ENCODE measurements at regions not wholly inside any gene's neighbourhood (a gene's known extent, or its start where the extent isn't known, plus 50 kb on each side); places are given as distances from the start of the nearest gene placed in this dataset.

DNA sequence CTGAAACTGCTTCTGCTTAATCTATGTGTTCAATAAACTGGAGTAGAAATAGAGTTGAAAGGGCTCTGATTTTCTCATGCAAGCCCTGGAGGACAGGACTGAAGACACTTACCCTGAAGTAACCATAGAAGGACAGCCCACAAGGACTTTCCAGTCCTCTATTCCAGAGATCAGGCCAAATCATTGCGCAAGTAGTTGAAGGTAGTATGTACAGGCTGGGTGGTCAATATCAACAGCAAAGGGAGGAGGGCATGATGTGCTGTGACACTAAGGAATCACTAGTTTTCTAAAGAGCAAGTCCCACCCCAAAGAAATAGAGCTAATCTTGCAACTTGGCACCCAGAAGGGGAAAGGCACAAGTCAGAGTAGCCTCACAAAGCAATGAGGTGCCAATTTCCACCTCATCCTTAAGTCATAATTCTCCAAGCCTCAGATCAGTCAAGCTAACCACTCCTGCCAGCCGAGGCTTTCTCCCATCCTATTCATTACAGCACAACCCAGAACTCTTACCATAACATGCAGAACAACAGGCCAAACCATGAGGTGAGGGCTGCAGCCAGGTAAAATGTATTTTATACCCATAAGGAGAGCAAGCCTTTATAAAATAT lies 533.5 kb downstream of the TNS1 start:
- TF ChIP-seq, protein P1, sequence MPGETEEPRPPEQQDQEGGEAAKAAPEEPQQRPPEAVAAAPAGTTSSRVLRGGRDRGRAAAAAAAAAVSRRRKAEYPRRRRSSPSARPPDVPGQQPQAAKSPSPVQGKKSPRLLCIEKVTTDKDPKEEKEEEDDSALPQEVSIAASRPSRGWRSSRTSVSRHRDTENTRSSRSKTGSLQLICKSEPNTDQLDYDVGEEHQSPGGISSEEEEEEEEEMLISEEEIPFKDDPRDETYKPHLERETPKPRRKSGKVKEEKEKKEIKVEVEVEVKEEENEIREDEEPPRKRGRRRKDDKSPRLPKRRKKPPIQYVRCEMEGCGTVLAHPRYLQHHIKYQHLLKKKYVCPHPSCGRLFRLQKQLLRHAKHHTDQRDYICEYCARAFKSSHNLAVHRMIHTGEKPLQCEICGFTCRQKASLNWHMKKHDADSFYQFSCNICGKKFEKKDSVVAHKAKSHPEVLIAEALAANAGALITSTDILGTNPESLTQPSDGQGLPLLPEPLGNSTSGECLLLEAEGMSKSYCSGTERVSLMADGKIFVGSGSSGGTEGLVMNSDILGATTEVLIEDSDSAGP (CRISPR knock-in tag; IDR thresholded peaks at IDR 0.05; ENCODE audit: borderline replicate concordance) = no peak
- no peak for TF ChIP-seq ZNF446 (CRISPR knock-in tag; IDR thresholded peaks at IDR 0.05)
- no peak for TF ChIP-seq EZH2 (conservative IDR thresholded peaks at IDR 0.05; ENCODE audit: low read depth, low read length)
- no peak for TF ChIP-seq THAP11 (CRISPR knock-in tag; IDR thresholded peaks at IDR 0.05)
- TF ChIP-seq, protein P2, sequence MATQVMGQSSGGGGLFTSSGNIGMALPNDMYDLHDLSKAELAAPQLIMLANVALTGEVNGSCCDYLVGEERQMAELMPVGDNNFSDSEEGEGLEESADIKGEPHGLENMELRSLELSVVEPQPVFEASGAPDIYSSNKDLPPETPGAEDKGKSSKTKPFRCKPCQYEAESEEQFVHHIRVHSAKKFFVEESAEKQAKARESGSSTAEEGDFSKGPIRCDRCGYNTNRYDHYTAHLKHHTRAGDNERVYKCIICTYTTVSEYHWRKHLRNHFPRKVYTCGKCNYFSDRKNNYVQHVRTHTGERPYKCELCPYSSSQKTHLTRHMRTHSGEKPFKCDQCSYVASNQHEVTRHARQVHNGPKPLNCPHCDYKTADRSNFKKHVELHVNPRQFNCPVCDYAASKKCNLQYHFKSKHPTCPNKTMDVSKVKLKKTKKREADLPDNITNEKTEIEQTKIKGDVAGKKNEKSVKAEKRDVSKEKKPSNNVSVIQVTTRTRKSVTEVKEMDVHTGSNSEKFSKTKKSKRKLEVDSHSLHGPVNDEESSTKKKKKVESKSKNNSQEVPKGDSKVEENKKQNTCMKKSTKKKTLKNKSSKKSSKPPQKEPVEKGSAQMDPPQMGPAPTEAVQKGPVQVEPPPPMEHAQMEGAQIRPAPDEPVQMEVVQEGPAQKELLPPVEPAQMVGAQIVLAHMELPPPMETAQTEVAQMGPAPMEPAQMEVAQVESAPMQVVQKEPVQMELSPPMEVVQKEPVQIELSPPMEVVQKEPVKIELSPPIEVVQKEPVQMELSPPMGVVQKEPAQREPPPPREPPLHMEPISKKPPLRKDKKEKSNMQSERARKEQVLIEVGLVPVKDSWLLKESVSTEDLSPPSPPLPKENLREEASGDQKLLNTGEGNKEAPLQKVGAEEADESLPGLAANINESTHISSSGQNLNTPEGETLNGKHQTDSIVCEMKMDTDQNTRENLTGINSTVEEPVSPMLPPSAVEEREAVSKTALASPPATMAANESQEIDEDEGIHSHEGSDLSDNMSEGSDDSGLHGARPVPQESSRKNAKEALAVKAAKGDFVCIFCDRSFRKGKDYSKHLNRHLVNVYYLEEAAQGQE (IDR thresholded peaks at IDR 0.05; ENCODE audit: borderline replicate concordance in 1 of 2, low read depth in 1 of 2, low read length in 2 of 2) = no peak
- TF ChIP-seq RFX5 (IDR thresholded peaks at IDR 0.05; ENCODE audit: low read depth, low read length) = no peak
- no peak for TF ChIP-seq ZSCAN29 (CRISPR knock-in tag; conservative IDR thresholded peaks at IDR 0.05)
- TF ChIP-seq CHD2 (IDR thresholded peaks at IDR 0.05; ENCODE audit: low read depth, low read length) = no peak
- no peak for TF ChIP-seq CTCF (CRISPR knock-in tag; IDR thresholded peaks at IDR 0.05)
- no peak for TF ChIP-seq SPEN (CRISPR knock-in tag; IDR thresholded peaks at IDR 0.05; ENCODE audit: low read depth)
- TF ChIP-seq, protein P3, sequence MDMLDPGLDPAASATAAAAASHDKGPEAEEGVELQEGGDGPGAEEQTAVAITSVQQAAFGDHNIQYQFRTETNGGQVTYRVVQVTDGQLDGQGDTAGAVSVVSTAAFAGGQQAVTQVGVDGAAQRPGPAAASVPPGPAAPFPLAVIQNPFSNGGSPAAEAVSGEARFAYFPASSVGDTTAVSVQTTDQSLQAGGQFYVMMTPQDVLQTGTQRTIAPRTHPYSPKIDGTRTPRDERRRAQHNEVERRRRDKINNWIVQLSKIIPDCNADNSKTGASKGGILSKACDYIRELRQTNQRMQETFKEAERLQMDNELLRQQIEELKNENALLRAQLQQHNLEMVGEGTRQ (IDR thresholded peaks at IDR 0.05; ENCODE audit: low read depth, low read length) = no peak
- TF ChIP-seq, protein P3 (CRISPR knock-in tag; IDR thresholded peaks at IDR 0.05; ENCODE audit: borderline replicate concordance) = no peak
- TF ChIP-seq, protein P4, sequence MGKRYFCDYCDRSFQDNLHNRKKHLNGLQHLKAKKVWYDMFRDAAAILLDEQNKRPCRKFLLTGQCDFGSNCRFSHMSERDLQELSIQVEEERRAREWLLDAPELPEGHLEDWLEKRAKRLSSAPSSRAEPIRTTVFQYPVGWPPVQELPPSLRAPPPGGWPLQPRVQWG (CRISPR knock-in tag; IDR thresholded peaks at IDR 0.05; ENCODE audit: borderline replicate concordance, low read depth) = no peak
